Breast epithelium (tissue), 4 donors: ENCODE measurements at regions not wholly inside any gene's neighbourhood (a gene's known extent, or its start where the extent isn't known, plus 50 kb on each side); places are given as distances from the start of the nearest gene placed in this dataset.

Experiments used
- DNase-seq, 2 donors: peaks; one replicate each; pipeline ENCODE4 v3.0.0-alpha.2; 2019; ENCODE audit warnings: low spot score in 2 of 2
- H3K27ac ChIP-seq, 2 donors: fragments of 200-600 bp; sonication (generic) in 1 of 2; one replicate each; pipeline ENCODE4 v1.5.1; 2016 to 2019; ENCODE audit warnings: mild to moderate bottlenecking in 1 of 2
- H3K27me3 ChIP-seq, 2 donors: fragments of 200-600 bp; sonication (generic) in 1 of 2; one replicate each; pipeline versions ENCODE4 v1.5.1 to v1.6.0; 2017 to 2019; ENCODE audit warnings: control low read depth in 1 of 2, mild to moderate bottlenecking in 1 of 2
- H3K36me3 ChIP-seq: fragments of 200-600 bp; one replicate; pipeline ENCODE4 v1.5.1; 2019
- H3K4me1 ChIP-seq, 2 donors: fragments of 200-600 bp; sonication (generic); one replicate each; pipeline ENCODE4 v1.5.1; 2016 to 2019; ENCODE audit warnings: control low read depth in 1 of 2
- H3K4me3 ChIP-seq, 3 donors: fragments of 200-600 bp; sonication (generic); 1 replicate in 2 of 3; 2 replicates in 1 of 3; pipeline ENCODE4 v1.5.1; 2016 to 2019; ENCODE audit warnings: mild to moderate bottlenecking in 3 of 3, moderate library complexity in 2 of 3
- H3K9me3 ChIP-seq, 2 donors: fragments of 200-600 bp; sonication (generic) in 1 of 2; one replicate each; pipeline ENCODE4 v1.5.1; 2016 to 2019; ENCODE audit warnings: control low read depth in 1 of 2
- POLR2A ChIP-seq: fragments of 450-650 bp; IDR thresholded peaks from one replicate; pipeline ENCODE4 v1.6.1; 2016; ENCODE audit warnings: antibody characterized with exemption, mild to moderate bottlenecking, moderate library complexity
- POLR2AphosphoS5 ChIP-seq, 3 donors: sonication (generic); formaldehyde crosslinking; IDR thresholded peaks; one replicate each; pipeline ENCODE4 v1.6.1; 2017; ENCODE audit warnings: antibody characterized with exemption in 3 of 3
- intact Hi-C: fragments of 100-400 bp; cut with DNase I; formaldehyde crosslinking; loops from one replicate; pipeline ENCODE4 v1.15.1; 2023; ENCODE audit warnings: low total_unique reads
- TF ChIP-seq, protein P1 (sequence below), 3 donors: fragments of 450-650 bp; IDR thresholded peaks; one replicate each; pipeline ENCODE4 v1.5.1; 2016 to 2017; ENCODE audit warnings: antibody characterized with exemption in 3 of 3, mild to moderate bottlenecking in 3 of 3, moderate library complexity in 3 of 3

DNA sequence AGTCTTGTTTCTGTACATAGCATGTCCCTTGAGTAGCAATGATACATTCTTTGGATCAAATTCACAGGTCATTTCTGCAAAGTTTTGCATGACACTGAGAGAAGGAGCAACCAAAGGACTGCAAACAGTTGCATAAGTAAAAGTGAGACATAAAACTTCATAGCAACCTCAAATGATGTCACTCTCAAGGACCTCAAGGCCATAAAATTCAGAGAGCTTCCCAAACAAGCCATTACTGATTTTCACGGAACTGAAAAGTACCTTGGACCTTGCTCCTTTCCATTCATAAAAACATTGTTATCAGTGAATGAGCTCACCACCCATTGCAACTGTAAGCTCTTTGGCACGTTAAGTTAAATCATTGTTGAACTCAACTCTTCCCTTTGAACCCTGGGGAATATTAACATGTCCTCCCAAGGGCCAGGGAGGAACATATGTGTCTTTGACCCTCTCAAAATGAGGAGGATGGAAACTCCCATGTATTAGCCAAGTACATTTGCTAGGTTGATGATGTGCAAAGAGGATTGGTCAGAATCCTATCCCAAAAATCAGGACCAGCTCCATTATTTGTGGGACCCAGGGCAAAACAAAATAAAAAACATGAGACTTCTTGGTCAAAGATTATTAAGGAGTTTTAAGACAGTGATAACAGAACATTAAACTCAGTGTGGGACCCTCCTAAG lies 275.0 kb upstream of the DYNLRB2 start:
- Histone ChIP-seq H3K27ac (no peak overlapping the region), H3K27me3 (no peaks in the 10 kb centered on the region), H3K4me3 (no peak overlapping the region), H3K36me3 (no peaks in the 10 kb centered on the region), H3K9me3 (no peaks in the 10 kb centered on the region), H3K4me1 (no peaks in the 10 kb centered on the region)
- TF ChIP-seq POLR2AphosphoS5 (IDR thresholded peaks at IDR 0.05) = no peak
- TF ChIP-seq, protein P1, sequence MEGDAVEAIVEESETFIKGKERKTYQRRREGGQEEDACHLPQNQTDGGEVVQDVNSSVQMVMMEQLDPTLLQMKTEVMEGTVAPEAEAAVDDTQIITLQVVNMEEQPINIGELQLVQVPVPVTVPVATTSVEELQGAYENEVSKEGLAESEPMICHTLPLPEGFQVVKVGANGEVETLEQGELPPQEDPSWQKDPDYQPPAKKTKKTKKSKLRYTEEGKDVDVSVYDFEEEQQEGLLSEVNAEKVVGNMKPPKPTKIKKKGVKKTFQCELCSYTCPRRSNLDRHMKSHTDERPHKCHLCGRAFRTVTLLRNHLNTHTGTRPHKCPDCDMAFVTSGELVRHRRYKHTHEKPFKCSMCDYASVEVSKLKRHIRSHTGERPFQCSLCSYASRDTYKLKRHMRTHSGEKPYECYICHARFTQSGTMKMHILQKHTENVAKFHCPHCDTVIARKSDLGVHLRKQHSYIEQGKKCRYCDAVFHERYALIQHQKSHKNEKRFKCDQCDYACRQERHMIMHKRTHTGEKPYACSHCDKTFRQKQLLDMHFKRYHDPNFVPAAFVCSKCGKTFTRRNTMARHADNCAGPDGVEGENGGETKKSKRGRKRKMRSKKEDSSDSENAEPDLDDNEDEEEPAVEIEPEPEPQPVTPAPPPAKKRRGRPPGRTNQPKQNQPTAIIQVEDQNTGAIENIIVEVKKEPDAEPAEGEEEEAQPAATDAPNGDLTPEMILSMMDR (IDR thresholded peaks at IDR 0.05) = no peak
- no peak for TF ChIP-seq POLR2A
- DNase-seq = no peak
- intact Hi-C loops = no loop called here

DNA sequence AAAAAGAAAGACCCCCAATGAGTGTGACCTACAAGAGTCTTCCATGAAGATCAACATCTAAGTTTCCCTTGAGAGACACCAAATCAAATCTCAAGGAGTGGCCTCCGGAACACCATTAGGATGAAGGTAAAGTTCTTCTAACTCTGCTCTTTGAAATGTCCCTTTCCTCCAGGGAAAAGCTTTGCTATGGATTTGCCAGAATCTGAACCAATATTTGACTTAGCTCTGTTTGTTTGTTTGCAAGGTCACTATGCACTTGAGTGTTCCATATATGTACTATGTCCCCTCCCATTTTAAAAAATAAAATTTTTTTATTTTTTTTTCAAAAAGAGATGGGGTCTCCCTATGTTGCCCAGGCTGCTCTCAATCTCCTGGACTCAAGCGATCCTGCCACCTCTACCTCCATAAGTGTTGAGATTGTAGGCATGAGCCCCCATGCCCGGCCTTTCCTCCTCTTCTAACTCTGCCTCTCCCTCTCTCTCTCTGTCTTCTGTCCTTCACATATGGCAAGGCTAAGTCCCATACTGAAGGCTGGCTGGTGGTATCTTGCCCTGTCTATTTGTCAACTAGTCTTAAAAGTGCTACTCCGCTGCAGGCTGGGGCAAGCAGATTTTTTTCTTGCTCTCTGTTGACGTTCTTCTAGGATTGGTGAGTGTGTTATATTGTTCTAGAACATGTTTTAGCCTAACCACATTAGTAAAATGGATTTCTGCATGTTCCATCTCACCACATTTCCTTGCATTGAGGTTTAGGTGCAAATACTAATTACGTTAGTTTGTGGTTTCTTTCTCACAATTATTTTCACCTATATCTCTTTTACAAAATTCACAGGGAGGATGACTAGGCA lies 276.7 kb upstream of the DYNLRB2 start:
- H3K36me3 ChIP-seq = no peaks in the 10 kb centered on the region
- intact Hi-C loops = no loop called here
- no peak overlapping the region for H3K27ac ChIP-seq
- no peaks in the 10 kb centered on the region for H3K27me3 ChIP-seq
- H3K4me1 ChIP-seq = no peaks in the 10 kb centered on the region
- H3K4me3 ChIP-seq = no peak overlapping the region
- no peak for DNase-seq
- H3K9me3 ChIP-seq = no peaks in the 10 kb centered on the region
- no peak for TF ChIP-seq POLR2AphosphoS5 (IDR thresholded peaks at IDR 0.05)
- TF ChIP-seq, protein P1 (IDR thresholded peaks at IDR 0.05) = no peak
- TF ChIP-seq POLR2A = no peak

DNA sequence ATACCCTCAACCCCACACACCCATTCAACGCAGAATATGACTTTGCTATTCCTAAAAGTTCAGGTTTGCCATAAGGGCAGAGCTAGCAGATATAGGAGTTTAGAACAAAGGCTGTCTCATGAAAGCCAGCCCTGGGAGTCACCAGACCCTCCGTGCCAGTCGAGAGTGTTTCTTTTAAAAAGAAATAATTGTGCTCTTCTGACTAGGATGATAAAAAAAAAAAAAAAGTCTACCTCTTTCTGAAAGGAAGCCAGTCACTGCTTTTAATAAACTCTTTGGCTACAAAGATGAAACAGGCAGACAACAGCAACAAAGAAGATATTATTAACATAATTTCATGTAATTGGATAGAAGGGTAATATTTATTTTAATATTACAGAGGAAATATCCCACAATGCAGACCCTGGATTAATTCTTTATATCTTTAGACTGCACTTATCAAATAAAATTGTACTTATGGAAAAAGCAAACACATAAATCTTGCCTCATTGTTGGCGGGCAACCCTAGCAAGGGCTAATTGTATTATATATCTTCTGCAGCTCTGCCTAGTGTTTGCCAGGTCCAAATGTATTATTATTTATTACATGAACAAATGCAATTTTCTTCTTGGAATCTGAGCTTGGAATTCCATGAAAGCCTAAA lies 277.5 kb upstream of the DYNLRB2 start:
- no peak for TF ChIP-seq POLR2AphosphoS5 (IDR thresholded peaks at IDR 0.05)
- TF ChIP-seq, protein P1 (IDR thresholded peaks at IDR 0.05) = no peak
- TF ChIP-seq POLR2A = no peak
- no peak for DNase-seq
- Histone ChIP-seq H3K27ac (no peak overlapping the region), H3K36me3 (no peaks in the 10 kb centered on the region), H3K4me3 (no peak overlapping the region), H3K27me3 (no peaks in the 10 kb centered on the region), H3K4me1 (no peaks in the 10 kb centered on the region), H3K9me3 (no peaks in the 10 kb centered on the region)
- intact Hi-C loops = no loop called here

DNA sequence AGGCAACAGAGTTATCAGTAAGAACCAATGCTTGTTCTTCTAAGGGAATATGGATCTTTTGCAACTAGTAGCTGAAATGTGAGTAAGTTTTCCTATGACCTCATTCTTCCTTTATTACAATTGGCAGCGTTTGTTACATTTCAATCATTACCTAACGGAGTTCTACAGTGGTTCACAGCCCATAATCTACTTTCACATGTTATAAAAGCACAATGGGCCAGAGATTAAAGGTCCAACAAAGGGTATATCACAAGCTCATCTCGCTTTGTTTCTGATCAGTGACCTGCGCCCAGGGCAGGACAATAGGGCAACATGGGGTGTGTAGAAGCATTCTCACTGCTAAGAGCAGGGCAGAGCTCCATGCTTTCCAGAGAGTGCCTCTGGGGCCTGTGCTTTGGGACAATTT lies 279.9 kb upstream of the DYNLRB2 start:
- intact Hi-C loops = no loop called here
- TF ChIP-seq POLR2AphosphoS5 (IDR thresholded peaks at IDR 0.05) = no peak
- TF ChIP-seq, protein P1 (IDR thresholded peaks at IDR 0.05) = no peak
- no peak for TF ChIP-seq POLR2A
- H3K9me3 ChIP-seq = no peaks in the 10 kb centered on the region

More for the DNA sequence above, 279.9 kb upstream of the DYNLRB2 start:
- no peaks in the 10 kb centered on the region for H3K27me3 ChIP-seq
- no peak overlapping the region for H3K27ac ChIP-seq
- no peak for DNase-seq
- H3K4me3 ChIP-seq = no peak overlapping the region
- no peaks in the 10 kb centered on the region for H3K4me1 ChIP-seq
- no peaks in the 10 kb centered on the region for H3K36me3 ChIP-seq
